ENCODE measurements at regions not wholly inside any gene's neighbourhood (a gene's known extent, or its start where the extent isn't known, plus 50 kb on each side); places are given as distances from the start of the nearest gene placed in this dataset.
A peak's percentile ranks its signal among the peaks of the same experiment; 100 is the strongest.
"Not testable (repeated sequence)": the region's sequence is repeated elsewhere in the genome, so short reads cannot be mapped to it uniquely, and the experiment has no call there.

GRCh38 chr4:25981749-25982148 lies 67.7 kb downstream of the SMIM20 start:
- DNase-seq (ENCODE audit: low spot score): no peak

GRCh38 chr4:25982962-25983361 lies 68.9 kb downstream of the SMIM20 start:
- DNase-seq (ENCODE audit: low spot score): no peak

- no peak for DNase-seq (ENCODE audit: low spot score)
Measured at GRCh38 chr4:25984266-25984665, 70.2 kb downstream of the SMIM20 start.

- DNase-seq (ENCODE audit: low spot score): no peak
Measured at GRCh38 chr4:25984796-25985195, 70.8 kb downstream of the SMIM20 start.

GRCh38 chr4:25986807-25987206 lies 72.8 kb downstream of the SMIM20 start:
- no peak for DNase-seq (ENCODE audit: low spot score)

GRCh38 chr4:25991340-25991739 lies 77.3 kb downstream of the SMIM20 start:
- DNase-seq (ENCODE audit: low spot score): no peak

- peak; percentile 70 for DNase-seq (ENCODE audit: low spot score)
Measured at GRCh38 chr4:25993395-25994185, 79.6 kb downstream of the SMIM20 start.

GRCh38 chr4:25994577-25994976 lies 80.6 kb downstream of the SMIM20 start:
- not testable (repeated sequence) for DNase-seq (ENCODE audit: low spot score)

- no peak for DNase-seq (ENCODE audit: low spot score)
Measured at GRCh38 chr4:26000274-26000950, 86.4 kb downstream of the SMIM20 start.

GRCh38 chr4:26001413-26001812 lies 87.4 kb downstream of the SMIM20 start:
- DNase-seq (ENCODE audit: low spot score): no peak

- no peak for DNase-seq (ENCODE audit: low spot score)
Measured at GRCh38 chr4:26001816-26002215, 87.8 kb downstream of the SMIM20 start.

- DNase-seq (ENCODE audit: low spot score): no peak
Measured at GRCh38 chr4:26003056-26003455, 89.0 kb downstream of the SMIM20 start.

GRCh38 chr4:26004290-26004689 lies 90.3 kb downstream of the SMIM20 start:
- DNase-seq (ENCODE audit: low spot score): no peak

- no peak for DNase-seq (ENCODE audit: low spot score)
Measured at GRCh38 chr4:26005764-26006163, 91.7 kb downstream of the SMIM20 start.

GRCh38 chr4:26008737-26009136 lies 94.7 kb downstream of the SMIM20 start:
- DNase-seq (ENCODE audit: low spot score): no peak

- no peak for DNase-seq (ENCODE audit: low spot score)
Measured at GRCh38 chr4:26009502-26009901, 95.5 kb downstream of the SMIM20 start.

- DNase-seq (ENCODE audit: low spot score): no peak
Measured at GRCh38 chr4:26010304-26010703, 96.3 kb downstream of the SMIM20 start.

- DNase-seq (ENCODE audit: low spot score): no peak
Measured at GRCh38 chr4:26013629-26014028, 99.6 kb downstream of the SMIM20 start.

GRCh38 chr4:26015133-26015651 lies 101.2 kb downstream of the SMIM20 start:
- DNase-seq (ENCODE audit: low spot score): no peak

- no peak for DNase-seq (ENCODE audit: low spot score)
Measured at GRCh38 chr4:26015906-26016305, 101.9 kb downstream of the SMIM20 start.

- DNase-seq (ENCODE audit: low spot score): no peak
Measured at GRCh38 chr4:26017531-26017930, 103.5 kb downstream of the SMIM20 start.

GRCh38 chr4:26017961-26018700 lies 104.1 kb downstream of the SMIM20 start:
- DNase-seq (ENCODE audit: low spot score): not testable (repeated sequence)

Measured in germinal center (tissue), 1 donor.